Activated CD4-positive, alpha-beta memory T cell treated with anti-CD3 and anti-CD28 coated beads for 36 hours (primary cell): ENCODE measurements at regions not wholly inside any gene's neighbourhood (a gene's known extent, or its start where the extent isn't known, plus 50 kb on each side); places are given as distances from the start of the nearest gene placed in this dataset.
"Not testable (repeated sequence)": the region's sequence is repeated elsewhere in the genome, so short reads cannot be mapped to it uniquely, and the experiment has no call there.

Source experiments
- CTCF ChIA-PET: fragments of 350-600 bp; sonication (Branson Sonifier 250); formaldehyde crosslinking; loops from one replicate; lab custom pipeline; 2021; ENCODE audit warnings: antibody characterized with exemption, inconsistent platforms; lab: Charles Lee
- POLR2A ChIA-PET: fragments of 350-600 bp; sonication (Branson Sonifier 250); formaldehyde crosslinking; loops from one replicate; lab custom pipeline; 2021; ENCODE audit warnings: antibody characterized with exemption; lab: Charles Lee
- DNase-seq: peaks from one replicate; pipeline ENCODE4 v3.0.0-alpha.2; 2020
- H3K27ac Mint-ChIP-seq: one replicate; pipeline ENCODE4 v1.8.0; 2021; ENCODE audit warnings: mixed read lengths
- H3K27me3 Mint-ChIP-seq: one replicate; pipeline ENCODE4 v1.8.0; 2021; ENCODE audit warnings: mixed read lengths
- H3K36me3 Mint-ChIP-seq: one replicate; pipeline ENCODE4 v1.8.0; 2021; ENCODE audit warnings: mixed read lengths
- H3K4me1 Mint-ChIP-seq: one replicate; pipeline ENCODE4 v1.8.0; 2021; ENCODE audit warnings: low read depth, mixed read lengths
- H3K4me3 Mint-ChIP-seq: one replicate; pipeline ENCODE4 v1.8.0; 2021; ENCODE audit warnings: mild to moderate bottlenecking, mixed read lengths
- H3K9me3 Mint-ChIP-seq: one replicate; pipeline ENCODE4 v1.8.0; 2021; ENCODE audit warnings: mixed read lengths
- intact Hi-C: fragments of 100-400 bp; cut with micrococcal nuclease; formaldehyde crosslinking; loops from one replicate; pipeline ENCODE4 v1.15.1; 2023

DNA sequence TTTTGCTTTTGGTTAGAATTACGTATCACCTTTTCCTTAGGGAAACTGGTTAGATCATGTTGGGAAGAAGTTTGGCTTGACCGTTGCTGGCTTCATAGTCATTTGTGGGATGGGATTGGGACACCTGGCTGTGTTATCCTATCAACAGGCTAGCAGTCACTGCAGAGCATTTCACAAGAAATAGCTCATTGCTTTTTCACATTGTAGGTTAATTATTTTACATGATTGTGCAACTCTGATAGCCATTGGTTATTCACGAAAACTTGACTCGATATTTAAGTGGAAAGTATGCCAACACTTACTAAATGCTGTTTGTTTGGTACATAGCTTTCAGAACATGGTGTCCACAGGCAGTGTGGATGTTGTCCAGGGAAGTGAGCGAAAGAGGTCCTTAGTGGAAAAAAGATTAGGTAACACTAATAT, 89.4 kb downstream of the NKX2-1 start:
- DNase-seq = no peak
- Mint-ChIP-seq H3K4me1 (no peaks in the 10 kb centered on the region), H3K4me3 (no peak overlapping the region), H3K9me3 (no peaks in the 10 kb centered on the region), H3K27me3 (no peaks in the 10 kb centered on the region), H3K27ac (no peak overlapping the region), H3K36me3 (no peaks in the 10 kb centered on the region)
- ChIA-PET CTCF (no interaction called here), POLR2A (no interaction called here)
- intact Hi-C loops = no loop called here

DNA sequence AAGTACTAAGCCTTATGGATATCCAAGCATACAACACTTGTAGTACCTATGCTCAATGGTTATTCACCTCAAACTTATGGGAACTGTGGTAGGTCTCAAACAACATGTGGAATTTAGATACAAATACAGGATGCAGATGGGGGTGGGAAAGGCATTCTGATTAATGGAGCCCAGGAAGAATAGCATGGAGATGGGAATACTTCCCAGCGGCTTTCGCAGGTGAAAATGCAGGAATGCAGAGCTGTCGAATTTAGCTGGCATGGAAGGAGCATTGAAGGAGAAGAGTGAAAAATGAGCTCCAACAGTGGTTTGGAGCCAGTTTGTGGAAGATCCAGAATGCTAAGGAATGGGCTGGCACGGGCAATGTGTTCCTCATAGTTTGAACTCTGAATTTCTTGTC, 89.9 kb downstream of the NKX2-1 start:
- POLR2A ChIA-PET = no interaction called here
- CTCF ChIA-PET = no interaction called here
- Mint-ChIP-seq H3K4me1 (no peaks in the 10 kb centered on the region), H3K36me3 (no peaks in the 10 kb centered on the region), H3K27me3 (no peaks in the 10 kb centered on the region), H3K9me3 (no peaks in the 10 kb centered on the region), H3K4me3 (no peak overlapping the region), H3K27ac (no peak overlapping the region)
- intact Hi-C loops = no loop called here
- no peak for DNase-seq

DNA sequence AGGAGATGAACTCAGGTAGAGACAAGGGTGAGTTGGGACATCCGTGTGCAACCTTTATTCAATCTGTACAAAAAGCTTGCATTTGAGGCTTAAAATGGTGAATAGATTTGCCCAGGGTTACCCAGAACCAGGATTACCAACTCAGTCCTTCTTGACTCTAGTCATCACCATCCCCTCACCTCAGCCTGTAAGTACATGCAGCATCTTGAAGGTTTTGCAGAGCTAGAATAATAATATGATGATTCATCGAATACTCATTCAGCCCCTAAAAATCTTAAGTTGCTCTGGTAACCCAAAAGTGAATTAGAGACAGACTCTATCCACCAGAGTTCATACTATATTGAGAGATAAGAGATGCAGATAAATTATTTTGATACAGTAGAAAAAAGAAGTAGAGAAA, 90.3 kb downstream of the NKX2-1 start:
- Mint-ChIP-seq H3K27me3 (no peaks in the 10 kb centered on the region), H3K27ac (no peak overlapping the region), H3K36me3 (no peaks in the 10 kb centered on the region), H3K9me3 (no peaks in the 10 kb centered on the region), H3K4me1 (no peaks in the 10 kb centered on the region), H3K4me3 (no peak overlapping the region)
- ChIA-PET POLR2A (no interaction called here), CTCF (no interaction called here)
- no peak for DNase-seq
- intact Hi-C loops = no loop called here

DNA sequence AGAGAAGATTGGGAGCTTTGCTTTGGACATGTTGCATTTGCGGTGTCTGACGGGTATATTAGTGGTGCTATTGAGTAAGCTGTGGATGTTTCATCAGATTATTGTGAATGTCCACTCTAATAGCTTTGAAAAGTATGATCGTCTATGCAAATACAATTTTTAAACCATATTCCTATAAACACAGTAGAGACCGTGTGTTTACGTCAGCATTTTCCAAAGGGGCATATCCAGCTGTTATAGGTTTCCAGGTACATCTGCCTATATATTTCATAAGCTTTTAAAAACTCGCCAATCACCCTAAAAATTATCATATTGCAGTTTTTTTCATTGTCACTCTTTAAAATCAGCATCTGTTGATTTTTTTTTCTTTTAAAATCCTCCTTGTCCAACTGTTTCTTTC, 91.7 kb downstream of the NKX2-1 start:
- DNase-seq = no peak
- no peak overlapping the region for H3K4me3 Mint-ChIP-seq
- H3K36me3 Mint-ChIP-seq = no peaks in the 10 kb centered on the region
- intact Hi-C loops = no loop called here
- H3K9me3 Mint-ChIP-seq = no peaks in the 10 kb centered on the region
- no peaks in the 10 kb centered on the region for H3K27me3 Mint-ChIP-seq
- no peak overlapping the region for H3K27ac Mint-ChIP-seq
- CTCF ChIA-PET = no interaction called here
- H3K4me1 Mint-ChIP-seq = no peaks in the 10 kb centered on the region
- POLR2A ChIA-PET = no interaction called here

DNA sequence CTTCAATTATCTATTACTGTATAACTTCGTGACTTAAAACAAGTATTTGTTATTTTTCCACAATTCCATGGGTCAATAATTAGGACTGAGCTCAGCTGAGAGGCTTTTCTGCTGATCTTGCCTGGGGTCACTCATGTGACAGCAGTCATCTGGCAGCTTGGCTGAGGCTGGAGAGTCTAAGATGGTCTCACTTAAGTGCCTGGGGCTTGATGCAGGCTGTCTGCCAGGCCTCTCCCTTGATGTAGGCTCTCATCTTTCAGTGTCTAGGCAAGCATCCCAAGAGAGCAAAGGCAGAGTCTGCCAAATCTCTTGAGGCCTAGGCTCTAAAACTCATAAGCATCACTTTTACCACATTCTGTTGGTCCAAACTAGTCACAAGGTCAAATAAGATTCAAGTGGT, 93.2 kb downstream of the NKX2-1 start:
- H3K27ac Mint-ChIP-seq = no peak overlapping the region
- CTCF ChIA-PET = no interaction called here
- no peak for DNase-seq
- intact Hi-C loops = no loop called here
- H3K4me1 Mint-ChIP-seq = no peaks in the 10 kb centered on the region
- no peaks in the 10 kb centered on the region for H3K36me3 Mint-ChIP-seq
- no peak overlapping the region for H3K4me3 Mint-ChIP-seq
- POLR2A ChIA-PET = no interaction called here
- no peaks in the 10 kb centered on the region for H3K9me3 Mint-ChIP-seq
- H3K27me3 Mint-ChIP-seq = peaks cover 2% of the 10 kb centered on the region

DNA sequence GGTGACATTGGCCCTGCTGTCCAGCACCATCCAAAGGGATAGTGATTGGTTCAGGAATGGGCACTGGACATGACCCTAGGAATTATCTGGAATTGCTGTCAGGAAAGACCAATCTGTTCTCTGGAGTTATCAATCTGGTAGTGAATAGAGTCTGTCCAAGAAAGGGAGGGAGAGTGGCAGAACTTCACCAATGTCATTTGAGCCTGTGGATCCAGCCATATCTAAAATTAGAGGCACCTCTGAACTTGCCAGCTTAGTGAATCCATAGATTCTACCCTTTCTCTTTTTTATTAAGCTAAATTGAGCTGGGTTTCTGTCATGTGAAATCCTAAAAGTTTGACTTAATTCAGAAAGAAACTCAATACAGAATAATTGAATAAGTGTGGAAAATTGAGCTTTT, 93.9 kb downstream of the NKX2-1 start:
- Mint-ChIP-seq H3K27me3 (peaks cover 2% of the 10 kb centered on the region), H3K9me3 (no peaks in the 10 kb centered on the region), H3K36me3 (no peaks in the 10 kb centered on the region), H3K4me1 (no peaks in the 10 kb centered on the region), H3K27ac (no peak overlapping the region), H3K4me3 (no peak overlapping the region)
- POLR2A ChIA-PET = no interaction called here
- intact Hi-C loops = no loop called here
- CTCF ChIA-PET = no interaction called here
- no peak for DNase-seq

DNA sequence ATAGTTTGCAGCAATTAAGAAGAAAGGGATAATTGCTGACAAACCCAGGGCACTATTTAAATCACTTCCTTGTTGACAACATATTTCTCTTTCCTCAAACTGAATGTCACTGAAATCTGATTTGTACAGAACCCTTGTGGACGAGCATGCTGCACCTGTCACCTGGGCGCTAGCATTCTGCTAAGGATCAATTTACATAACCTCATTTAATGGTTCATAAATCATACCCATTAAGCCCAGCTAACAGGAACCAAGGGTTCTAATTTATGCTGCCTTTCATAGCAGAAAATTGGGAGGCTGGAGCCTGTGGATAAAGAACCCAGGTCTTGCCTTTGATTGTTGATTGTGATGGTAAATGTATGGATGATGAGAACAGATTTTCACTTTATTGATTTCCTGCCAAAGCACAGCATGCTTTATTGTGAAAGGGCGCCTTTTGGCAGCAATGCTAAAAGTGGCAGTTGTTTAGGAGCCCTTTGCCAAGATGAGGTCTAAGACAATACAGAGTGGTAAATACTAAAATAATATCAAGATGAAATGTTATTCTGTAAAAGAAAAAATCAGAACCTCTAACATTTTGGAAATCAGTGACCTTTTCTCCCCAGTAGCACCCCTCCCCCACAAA, 95.4 kb downstream of the NKX2-1 start:
- H3K36me3 Mint-ChIP-seq = no peaks in the 10 kb centered on the region
- peaks cover 2% of the 10 kb centered on the region for H3K27me3 Mint-ChIP-seq
- ChIA-PET CTCF (no interaction called here), POLR2A (no interaction called here)
- no peaks in the 10 kb centered on the region for H3K9me3 Mint-ChIP-seq
- DNase-seq = no peak
- intact Hi-C loops = no loop called here
- no peaks in the 10 kb centered on the region for H3K4me1 Mint-ChIP-seq
- no peak overlapping the region for H3K27ac Mint-ChIP-seq
- no peak overlapping the region for H3K4me3 Mint-ChIP-seq

DNA sequence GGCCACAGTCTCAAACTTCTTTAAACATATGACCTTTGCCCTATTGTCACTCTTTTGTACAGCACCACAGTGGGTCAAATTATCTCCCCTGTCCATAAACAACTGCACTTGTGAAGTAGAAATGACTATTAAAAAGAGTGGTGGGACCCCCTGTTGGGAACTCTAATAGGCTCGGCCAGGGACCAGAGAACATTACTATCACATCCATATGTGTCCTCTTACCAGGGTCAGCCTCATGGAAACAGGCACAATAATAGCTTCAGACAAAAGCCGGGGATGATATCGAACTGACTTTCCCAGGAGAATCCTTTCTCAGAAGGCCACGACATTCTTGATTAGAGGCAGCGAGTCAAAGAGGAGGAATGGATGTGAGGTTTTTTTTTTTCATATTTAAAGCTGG, 96.6 kb downstream of the NKX2-1 start:
- H3K4me3 Mint-ChIP-seq = no peak overlapping the region
- CTCF ChIA-PET = no interaction called here
- no peak for DNase-seq
- no peak overlapping the region for H3K27ac Mint-ChIP-seq
- no peaks in the 10 kb centered on the region for H3K9me3 Mint-ChIP-seq
- H3K27me3 Mint-ChIP-seq = peaks cover 2% of the 10 kb centered on the region
- H3K4me1 Mint-ChIP-seq = no peaks in the 10 kb centered on the region
- no peaks in the 10 kb centered on the region for H3K36me3 Mint-ChIP-seq
- POLR2A ChIA-PET = no interaction called here
- intact Hi-C loops = no loop called here

DNA sequence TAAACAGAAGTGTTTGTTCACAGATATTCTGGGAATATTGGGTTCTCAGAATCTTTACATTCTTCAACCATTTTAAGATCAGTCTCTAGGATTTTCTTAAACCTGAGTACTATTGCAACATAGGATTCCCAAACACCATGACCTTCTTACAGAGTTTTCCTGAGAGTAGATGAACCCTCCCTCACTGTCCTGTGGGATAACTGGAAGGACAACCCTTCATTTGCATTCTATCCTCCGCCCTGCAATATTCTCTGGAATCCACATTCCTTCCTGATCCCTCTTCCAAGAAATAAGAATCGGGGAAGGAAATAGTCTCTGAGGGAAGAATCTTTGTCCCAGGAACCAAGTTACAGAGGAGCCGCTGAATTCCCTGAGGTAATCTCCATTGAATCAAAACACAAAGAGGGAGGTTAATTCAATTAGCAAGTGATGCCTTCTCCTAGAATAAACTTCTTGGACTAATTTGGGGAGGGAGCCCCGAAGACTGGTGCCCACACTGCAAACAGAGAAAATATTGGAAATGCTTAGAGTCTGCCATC, 99.8 kb upstream of the MBIP start:
- no peak for DNase-seq
- peaks cover 14% of the 10 kb centered on the region for H3K9me3 Mint-ChIP-seq
- no peaks in the 10 kb centered on the region for H3K4me1 Mint-ChIP-seq
- H3K27me3 Mint-ChIP-seq = peaks cover 2% of the 10 kb centered on the region
- H3K27ac Mint-ChIP-seq = no peak overlapping the region
- peaks cover 2% of the 10 kb centered on the region for H3K36me3 Mint-ChIP-seq
- ChIA-PET POLR2A (no interaction called here), CTCF (no interaction called here)
- intact Hi-C loops = no loop called here
- no peak overlapping the region for H3K4me3 Mint-ChIP-seq

DNA sequence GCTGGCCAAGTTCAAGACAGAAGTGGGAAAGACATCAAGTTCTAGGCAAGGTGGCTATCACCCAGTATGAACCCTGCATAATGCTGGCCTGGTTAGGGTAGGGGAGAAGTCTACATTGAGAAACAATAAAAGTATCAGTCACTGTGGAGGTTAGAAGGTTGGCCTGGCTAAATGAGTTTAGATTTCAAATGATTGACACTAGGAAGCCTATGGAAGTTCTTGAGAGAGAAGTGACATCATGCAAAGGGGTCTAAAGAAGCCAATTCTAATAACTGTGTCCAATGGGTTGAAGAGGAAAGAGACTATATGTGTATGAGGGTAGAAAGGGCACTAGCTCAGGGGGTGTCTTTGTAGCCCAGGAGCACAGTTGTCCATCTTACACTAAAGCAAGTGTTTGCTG, 98.5 kb upstream of the MBIP start:
- DNase-seq = no peak
- intact Hi-C loops = no loop called here

DNA sequence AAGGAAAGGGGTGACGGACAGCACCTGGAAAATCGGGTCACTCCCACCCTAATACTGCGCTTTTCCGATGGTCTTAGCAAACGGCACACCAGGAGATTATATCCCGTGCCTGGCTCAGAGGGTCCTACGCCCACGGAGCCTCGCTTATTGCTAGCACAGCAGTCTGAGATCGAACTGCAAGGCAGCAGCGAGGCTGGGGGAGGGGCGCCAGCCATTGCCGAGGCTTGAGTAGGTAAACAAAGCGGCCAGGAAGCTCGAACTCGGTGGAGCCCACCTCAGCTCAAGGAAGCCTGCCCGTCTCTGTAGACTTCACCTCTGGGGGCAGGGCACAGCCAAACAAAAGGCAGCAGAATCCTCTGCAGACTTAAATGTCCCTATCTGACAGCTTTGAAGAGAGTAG, 91.5 kb upstream of the MBIP start:
- DNase-seq, intact Hi-C loops, POLR2A ChIA-PET: not testable (repeated sequence)

More for the DNA sequence above, 98.5 kb upstream of the MBIP start:
- Mint-ChIP-seq H3K4me3 (no peak overlapping the region), H3K4me1 (no peaks in the 10 kb centered on the region), H3K27ac (no peak overlapping the region), H3K9me3 (peaks cover 14% of the 10 kb centered on the region), H3K27me3 (peaks cover 2% of the 10 kb centered on the region), H3K36me3 (peaks cover 2% of the 10 kb centered on the region)
- ChIA-PET POLR2A (no interaction called here), CTCF (no interaction called here)

DNA sequence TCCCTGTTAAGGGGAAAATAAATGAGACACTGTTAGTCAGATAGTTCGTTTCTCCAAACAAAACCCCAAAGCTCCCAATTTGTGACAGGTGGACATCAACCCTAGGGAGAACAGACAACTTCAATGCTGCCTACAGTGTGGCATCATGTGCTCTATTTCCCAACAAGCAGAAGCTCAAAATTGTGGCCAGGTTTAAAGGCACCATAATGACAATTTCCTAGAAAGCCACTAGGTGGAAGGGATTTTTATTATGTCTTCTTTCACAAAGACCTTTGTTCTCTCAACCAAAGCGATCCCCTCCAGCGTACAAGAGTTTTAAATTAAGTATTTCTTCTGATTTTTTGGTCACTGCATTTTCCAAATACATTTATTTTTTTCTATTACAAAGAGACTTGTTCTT, 88.0 kb upstream of the MBIP start:
- no peak overlapping the region for H3K4me3 Mint-ChIP-seq
- H3K27ac Mint-ChIP-seq = no peak overlapping the region
- intact Hi-C loops = no loop called here

More for the DNA sequence above, 91.5 kb upstream of the MBIP start:
- H3K36me3 Mint-ChIP-seq, CTCF ChIA-PET, H3K27me3 Mint-ChIP-seq, H3K27ac Mint-ChIP-seq, H3K4me1 Mint-ChIP-seq, H3K4me3 Mint-ChIP-seq: not testable (repeated sequence)
- peaks cover 20% of the 10 kb centered on the region for H3K9me3 Mint-ChIP-seq

DNA sequence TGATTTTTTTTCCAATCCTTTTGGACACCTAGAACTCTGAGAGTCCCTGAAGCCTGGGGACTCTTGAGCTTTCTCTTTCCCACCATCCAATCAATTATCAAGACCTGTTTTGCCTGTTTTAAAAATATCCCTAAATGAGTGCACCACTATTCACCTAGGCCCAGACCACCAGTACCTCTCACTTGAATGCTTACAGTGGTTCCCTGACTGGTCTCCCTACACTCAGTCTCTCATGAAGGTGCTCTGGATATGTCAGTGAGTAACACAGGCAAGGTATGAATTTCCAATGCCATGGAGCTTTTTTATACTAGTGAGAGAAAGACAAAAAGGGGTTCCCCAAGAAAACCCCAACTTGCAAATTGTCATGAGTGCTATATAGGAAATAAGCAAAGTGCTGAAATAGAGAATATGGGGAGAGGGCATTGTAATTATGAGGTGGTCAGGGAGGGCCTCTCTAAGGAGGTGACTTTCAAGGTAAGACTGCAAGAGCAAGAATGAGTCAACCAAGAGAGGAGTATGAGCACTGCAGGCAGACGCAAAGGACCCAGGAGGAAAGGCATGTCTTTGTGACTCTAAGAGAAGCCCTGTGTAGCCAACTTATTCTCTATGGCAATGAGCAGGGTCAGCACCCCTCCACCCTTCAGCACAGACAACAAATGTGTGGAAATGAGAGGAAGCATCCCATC, 85.3 kb upstream of the MBIP start:
- Mint-ChIP-seq H3K27ac (no peak overlapping the region), H3K36me3 (no peaks in the 10 kb centered on the region), H3K4me1 (no peaks in the 10 kb centered on the region), H3K4me3 (no peak overlapping the region), H3K27me3 (peaks cover 8% of the 10 kb centered on the region), H3K9me3 (no peaks in the 10 kb centered on the region)
- POLR2A ChIA-PET = no interaction called here
- CTCF ChIA-PET = no interaction called here
- no peak for DNase-seq
- intact Hi-C loops = no loop called here

More for the DNA sequence above, 88.0 kb upstream of the MBIP start:
- DNase-seq = no peak
- no peaks in the 10 kb centered on the region for H3K36me3 Mint-ChIP-seq
- H3K27me3 Mint-ChIP-seq = peaks cover 5% of the 10 kb centered on the region
- ChIA-PET CTCF (no interaction called here), POLR2A (no interaction called here)
- H3K4me1 Mint-ChIP-seq = no peaks in the 10 kb centered on the region
- H3K9me3 Mint-ChIP-seq = peaks cover 6% of the 10 kb centered on the region
